HEK293 (cell line): ENCODE measurements at regions not wholly inside any gene's neighbourhood (a gene's known extent, or its start where the extent isn't known, plus 50 kb on each side); places are given as distances from the start of the nearest gene placed in this dataset.

Experiments used
- CTCF ChIA-PET: fragments of 350-600 bp; formaldehyde crosslinking; extraction: SDS; loops from one replicate; lab custom pipeline; 2021; ENCODE audit warnings: antibody characterized with exemption; lab: Yijun Ruan, JAX
- POLR2A ChIA-PET: fragments of 300-600 bp; formaldehyde crosslinking; extraction: SDS; loops from one replicate; lab custom pipeline; 2020; ENCODE audit warnings: antibody characterized with exemption, inconsistent platforms; lab: Yijun Ruan, JAX
- H3K27ac ChIP-seq: fragments of 200-500 bp; sonication (Bioruptor generic); 2 replicates; pipeline ENCODE4 v1.5.1; 2014; ENCODE audit warnings: low read depth, low read length, control low read depth, inconsistent platforms; ENCODE audit errors: extremely low read depth
- H3K36me3 ChIP-seq, 2 experiments: fragments of 200-500 bp in 1 of 2; sonication (Bioruptor generic) in 1 of 2; 1 replicate in 1 of 2; 2 replicates in 1 of 2; pipeline ENCODE4 v1.5.1; 2014 to 2017; ENCODE audit warnings: inconsistent platforms in 2 of 2, low read length in 2 of 2; ENCODE audit not compliant: control insufficient read depth in 2 of 2, insufficient read depth in 1 of 2
- H3K4me1 ChIP-seq: fragments of 200-500 bp; sonication (Bioruptor generic); 2 replicates; pipeline ENCODE4 v1.5.1; 2014; ENCODE audit warnings: mild to moderate bottlenecking, low read length, inconsistent platforms; ENCODE audit not compliant: control insufficient read depth, insufficient read depth
- H3K4me3 ChIP-seq: 2 replicates; pipeline ENCODE4 v1.5.1; 2011; ENCODE audit warnings: low read depth, mild to moderate bottlenecking, control low read depth, low read length, moderate library complexity
- H3K9me3 ChIP-seq: fragments of 200-500 bp; sonication (Bioruptor generic); 2 replicates; pipeline ENCODE4 v1.5.1; 2014; ENCODE audit warnings: low read depth, low read length, inconsistent platforms; ENCODE audit not compliant: control insufficient read depth, insufficient read depth
- BCL6B ChIP-seq: fragments of 450-650 bp; formaldehyde crosslinking; IDR thresholded peaks from 2 replicates; pipeline ENCODE4 v1.5.1; 2017; ENCODE audit warnings: missing biosample characterization, missing genetic modification characterization
- GLI2 ChIP-seq: fragments of 450-650 bp; formaldehyde crosslinking; IDR thresholded peaks from 2 replicates; pipeline ENCODE4; 2017; ENCODE audit warnings: missing biosample characterization, missing genetic modification characterization, low read depth, borderline replicate concordance
- MZF1 ChIP-seq: fragments of 450-650 bp; formaldehyde crosslinking; IDR thresholded peaks from 2 replicates; pipeline ENCODE4 v1.5.1; 2017; ENCODE audit warnings: missing biosample characterization, missing genetic modification characterization, borderline replicate concordance
- RBAK ChIP-seq: fragments of 450-650 bp; formaldehyde crosslinking; IDR thresholded peaks from 2 replicates; pipeline ENCODE4 v1.5.1; 2016; ENCODE audit warnings: missing biosample characterization, missing genetic modification characterization
- SP2 ChIP-seq: fragments of 450-650 bp; formaldehyde crosslinking; IDR thresholded peaks from 2 replicates; pipeline ENCODE4 v1.5.1; 2016; ENCODE audit warnings: missing biosample characterization, missing genetic modification characterization
- ZBTB11 ChIP-seq: fragments of 450-650 bp; formaldehyde crosslinking; conservative IDR thresholded peaks from 2 replicates; pipeline ENCODE4 v1.5.1; 2016; ENCODE audit warnings: low read depth, missing biosample characterization, missing genetic modification characterization
- ZBTB49 ChIP-seq: fragments of 450-650 bp; formaldehyde crosslinking; IDR thresholded peaks from 2 replicates; pipeline ENCODE4 v1.5.1; 2016; ENCODE audit warnings: missing biosample characterization, missing genetic modification characterization, low read depth
- ZBTB6 ChIP-seq: fragments of 450-650 bp; formaldehyde crosslinking; IDR thresholded peaks from 2 replicates; pipeline ENCODE4 v1.5.1; 2017; ENCODE audit warnings: missing biosample characterization, missing genetic modification characterization
- ZNF157 ChIP-seq: fragments of 450-650 bp; formaldehyde crosslinking; IDR thresholded peaks from 2 replicates; pipeline ENCODE4 v1.5.1; 2016; ENCODE audit warnings: missing biosample characterization, missing genetic modification characterization
- ZNF175 ChIP-seq: fragments of 450-650 bp; formaldehyde crosslinking; IDR thresholded peaks from 2 replicates; pipeline ENCODE4 v1.5.1; 2016; ENCODE audit warnings: missing biosample characterization, missing genetic modification characterization
- ZNF18 ChIP-seq: fragments of 450-650 bp; formaldehyde crosslinking; IDR thresholded peaks from 2 replicates; pipeline ENCODE4 v1.5.1; 2016; ENCODE audit warnings: missing biosample characterization, missing genetic modification characterization
- ZNF274 ChIP-seq, 2 experiments: fragments of 200-500 bp in 1 of 2; fragments of 450-650 bp in 1 of 2; sonication (Bioruptor generic) in 1 of 2; formaldehyde crosslinking in 1 of 2; IDR thresholded peaks; 2 replicates each; pipeline versions ENCODE4 v1.5.1 to v1.6.1; 2014 to 2016; ENCODE audit warnings: borderline replicate concordance in 1 of 2, inconsistent platforms in 1 of 2, low read length in 1 of 2, missing biosample characterization in 1 of 2, missing genetic modification characterization in 1 of 2
- ZNF280C ChIP-seq: fragments of 450-650 bp; formaldehyde crosslinking; IDR thresholded peaks from 2 replicates; pipeline ENCODE4 v1.5.1; 2016; ENCODE audit warnings: missing biosample characterization, missing genetic modification characterization
- ZNF335 ChIP-seq: fragments of 450-650 bp; formaldehyde crosslinking; conservative IDR thresholded peaks from 2 replicates; pipeline ENCODE4 v1.5.1; 2016; ENCODE audit warnings: missing biosample characterization, missing genetic modification characterization
- ZNF366 ChIP-seq: fragments of 450-650 bp; formaldehyde crosslinking; conservative IDR thresholded peaks from 2 replicates; pipeline ENCODE4 v1.5.1; 2016; ENCODE audit warnings: missing biosample characterization, missing genetic modification characterization
- ZNF529 ChIP-seq: fragments of 450-650 bp; formaldehyde crosslinking; IDR thresholded peaks from 2 replicates; pipeline ENCODE4 v1.5.1; 2017; ENCODE audit warnings: missing genetic modification characterization, missing biosample characterization; ENCODE audit not compliant: insufficient replicate concordance
- ZNF580 ChIP-seq: fragments of 450-650 bp; formaldehyde crosslinking; IDR thresholded peaks from 2 replicates; pipeline ENCODE4 v1.5.1; 2016; ENCODE audit warnings: missing biosample characterization, missing genetic modification characterization
- ZNF76 ChIP-seq: fragments of 450-650 bp; formaldehyde crosslinking; IDR thresholded peaks from 2 replicates; pipeline ENCODE4; 2016; ENCODE audit warnings: low read depth, missing biosample characterization, missing genetic modification characterization, borderline replicate concordance

GRCh38 chr10:8296734-8297101 is 242.2 kb downstream of the GATA3 start:
- H3K4me3 ChIP-seq = no peak overlapping the region
- no peaks in the 10 kb centered on the region for H3K9me3 ChIP-seq
- TF ChIP-seq GLI2 (no peak), ZNF175 (tag by site-specific recombination) (no peak), SP2 (no peak)
- peaks cover 11% of the 10 kb centered on the region for H3K4me1 ChIP-seq
- POLR2A ChIA-PET = no interaction called here
- H3K27ac ChIP-seq = no peak overlapping the region
- CTCF ChIA-PET = interaction anchor here (0.7 kb wide), 1 partner anchor 712 kb away, joined by 3 read pairs; no protein-coding TSS in a partner anchor
- no peaks in the 10 kb centered on the region for H3K36me3 ChIP-seq

GRCh38 chr10:8297107-8297506 is 242.6 kb downstream of the GATA3 start:
- no peaks in the 10 kb centered on the region for H3K9me3 ChIP-seq
- H3K4me1 ChIP-seq = peaks cover 11% of the 10 kb centered on the region
- H3K4me3 ChIP-seq = no peak overlapping the region
- H3K27ac ChIP-seq = no peak overlapping the region
- POLR2A ChIA-PET = no interaction called here
- H3K36me3 ChIP-seq = no peaks in the 10 kb centered on the region
- TF ChIP-seq ZNF366 (tag by site-specific recombination) = peak; percentile 94
- TF ChIP-seq ZNF18 (tag by site-specific recombination) = 0 out of 2 replicates have a peak, but pooled peaks have one; percentile 21
- TF ChIP-seq ZNF76 = no peak
- TF ChIP-seq, all 188 proteins: peak for 2
- CTCF ChIA-PET = no interaction called here

GRCh38 chr10:8297959-8298358 is 243.5 kb downstream of the GATA3 start:
- Histone ChIP-seq H3K9me3 (no peaks in the 10 kb centered on the region), H3K36me3 (no peaks in the 10 kb centered on the region), H3K4me1 (peaks cover 11% of the 10 kb centered on the region), H3K27ac (no peak overlapping the region), H3K4me3 (no peak overlapping the region)
- CTCF ChIA-PET = no interaction called here
- POLR2A ChIA-PET = no interaction called here
- no peak for TF ChIP-seq ZNF335 (tag by site-specific recombination)
- no peak for TF ChIP-seq ZNF529 (tag by site-specific recombination)
- TF ChIP-seq MZF1 (tag by site-specific recombination) = no peak
- no peak for TF ChIP-seq ZNF274 (IDR thresholded peaks at IDR 0.05; ENCODE audit: low read length)
- no peak for TF ChIP-seq ZNF274 (tag by site-specific recombination; IDR thresholded peaks at IDR 0.05; ENCODE audit: borderline replicate concordance)
- TF ChIP-seq ZBTB11 (tag by site-specific recombination) = no peak
- no peak for TF ChIP-seq ZNF280C (tag by site-specific recombination)
- TF ChIP-seq RBAK (tag by site-specific recombination) = no peak
- no peak for TF ChIP-seq ZBTB49
- no peak for TF ChIP-seq ZBTB6 (tag by site-specific recombination)
- no peak for TF ChIP-seq BCL6B (tag by site-specific recombination)
- TF ChIP-seq ZNF580 (tag by site-specific recombination) = no peak
- TF ChIP-seq ZNF157 (tag by site-specific recombination) = no peak
